Stimulated activated CD4-positive, alpha-beta T cell treated with anti-CD3 and anti-CD28 coated beads, Interleukin-1b, Interleukin-23, amount 100 ng/mL, for 48 hours (primary cell): ENCODE measurements at regions not wholly inside any gene's neighbourhood (a gene's known extent, or its start where the extent isn't known, plus 50 kb on each side); places are given as distances from the start of the nearest gene placed in this dataset.

Source experiments
- DNase-seq: peaks from one replicate; pipeline ENCODE4 v3.0.0-alpha.2; 2020

DNA sequence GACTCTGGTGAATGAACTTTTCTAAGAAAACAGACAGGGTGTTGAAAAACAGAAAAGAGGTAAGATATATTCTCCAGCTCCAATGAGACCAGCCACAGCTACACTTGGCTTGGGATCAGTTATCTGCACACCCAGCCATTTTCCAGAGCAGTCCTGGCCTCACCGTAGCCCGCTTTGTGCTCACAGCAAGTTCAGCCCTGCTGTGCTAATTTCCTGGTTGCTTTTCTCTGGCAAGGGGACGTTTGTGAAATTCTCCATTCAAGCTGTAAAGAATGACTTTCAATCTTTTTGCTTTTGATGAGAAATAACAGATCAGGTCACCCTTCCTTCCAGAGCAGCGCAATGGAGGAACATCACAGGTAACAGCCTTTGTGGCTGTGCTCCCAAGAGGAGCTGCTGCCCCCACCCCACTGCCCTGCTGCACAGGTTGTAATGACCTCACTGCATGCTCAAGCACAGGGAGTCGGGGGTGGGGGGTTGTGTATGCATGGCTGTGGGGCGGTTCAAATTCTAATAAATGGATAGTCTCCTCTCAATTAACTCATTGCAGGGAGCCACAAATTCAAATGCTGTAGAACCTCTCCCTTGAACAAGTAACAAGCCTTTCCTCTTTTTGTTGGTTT lies 516.6 kb upstream of the NBEA start:
- DNase-seq: no peak

GRCh38 chr13:34428911-34429310 lies 513.2 kb upstream of the NBEA start:
- no peak for DNase-seq

DNA sequence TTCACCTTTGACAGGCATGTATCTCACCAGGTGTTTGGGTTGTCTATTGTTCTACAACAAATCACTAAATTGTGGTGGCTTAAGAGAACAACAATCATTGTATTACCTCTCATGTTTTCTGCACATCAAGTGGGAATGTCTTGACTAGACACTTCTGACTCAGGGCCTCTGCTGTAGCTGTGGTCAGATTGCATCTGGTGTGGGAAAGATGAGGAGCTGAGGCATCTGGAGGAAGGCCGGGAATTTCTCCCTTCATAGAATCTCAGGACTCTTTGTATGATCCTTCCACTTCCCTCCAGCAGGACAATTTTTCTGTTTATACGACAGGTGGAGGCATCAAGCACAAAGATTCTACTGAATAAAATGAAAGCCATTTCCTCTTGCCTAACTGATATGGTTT lies 511.8 kb upstream of the NBEA start:
- DNase-seq: no peak

- DNase-seq: no peak
These were observed 510.1 kb upstream of the NBEA start for GRCh38 chr13:34431827-34432581.

- no peak for DNase-seq
These were observed 506.7 kb upstream of the NBEA start for GRCh38 chr13:34435338-34435737.

DNA sequence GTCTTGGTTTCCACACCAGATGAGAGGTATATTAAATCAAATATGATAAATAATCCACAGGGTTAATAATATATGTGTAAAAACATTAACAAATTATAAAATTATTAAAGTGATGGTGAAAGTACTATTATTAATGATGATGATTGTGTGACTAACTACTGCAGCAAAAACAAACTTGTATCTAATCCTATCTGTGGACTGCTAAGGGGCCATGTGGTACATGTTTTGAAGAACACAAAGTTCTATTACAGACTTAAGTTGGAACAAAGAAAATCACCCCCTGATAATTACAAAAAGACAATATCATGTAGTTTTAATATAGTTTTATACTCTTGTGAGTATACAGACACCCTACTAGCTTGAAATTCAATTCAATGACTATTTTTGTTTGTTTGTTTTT lies 504.2 kb upstream of the NBEA start:
- DNase-seq: no peak

GRCh38 chr13:34452831-34453230 lies 489.2 kb upstream of the NBEA start:
- no peak for DNase-seq

- no peak for DNase-seq
These were observed 483.0 kb upstream of the NBEA start for GRCh38 chr13:34458756-34459715.

- DNase-seq: no peak
These were observed 482.2 kb upstream of the NBEA start for GRCh38 chr13:34459856-34460255.

- DNase-seq: no peak
These were observed 479.2 kb upstream of the NBEA start for GRCh38 chr13:34462843-34463242.

GRCh38 chr13:34464011-34464410 lies 478.1 kb upstream of the NBEA start:
- DNase-seq: no peak

GRCh38 chr13:34465423-34465922 lies 476.6 kb upstream of the NBEA start:
- no peak for DNase-seq

DNA sequence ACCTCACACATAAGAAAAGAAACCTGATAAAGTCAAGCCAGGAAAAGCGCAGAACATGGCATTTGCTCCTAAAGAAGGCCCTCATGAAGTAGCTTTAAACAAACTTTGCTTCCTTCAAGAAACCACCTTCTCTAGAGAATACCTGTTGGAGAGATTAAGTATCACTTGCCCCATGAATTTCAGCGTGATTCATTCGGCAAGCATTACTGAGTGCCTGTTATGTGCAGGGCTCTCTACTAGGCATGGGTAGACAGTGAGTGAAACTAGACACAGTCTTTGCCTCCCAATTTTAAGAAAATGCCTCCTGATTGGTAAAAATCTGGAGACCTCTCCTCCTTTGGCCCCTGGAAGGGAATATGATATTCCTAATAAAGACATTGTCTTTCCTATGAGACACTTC lies 475.8 kb upstream of the NBEA start:
- no peak for DNase-seq

GRCh38 chr13:34467450-34468083 lies 474.5 kb upstream of the NBEA start:
- DNase-seq: no peak

DNA sequence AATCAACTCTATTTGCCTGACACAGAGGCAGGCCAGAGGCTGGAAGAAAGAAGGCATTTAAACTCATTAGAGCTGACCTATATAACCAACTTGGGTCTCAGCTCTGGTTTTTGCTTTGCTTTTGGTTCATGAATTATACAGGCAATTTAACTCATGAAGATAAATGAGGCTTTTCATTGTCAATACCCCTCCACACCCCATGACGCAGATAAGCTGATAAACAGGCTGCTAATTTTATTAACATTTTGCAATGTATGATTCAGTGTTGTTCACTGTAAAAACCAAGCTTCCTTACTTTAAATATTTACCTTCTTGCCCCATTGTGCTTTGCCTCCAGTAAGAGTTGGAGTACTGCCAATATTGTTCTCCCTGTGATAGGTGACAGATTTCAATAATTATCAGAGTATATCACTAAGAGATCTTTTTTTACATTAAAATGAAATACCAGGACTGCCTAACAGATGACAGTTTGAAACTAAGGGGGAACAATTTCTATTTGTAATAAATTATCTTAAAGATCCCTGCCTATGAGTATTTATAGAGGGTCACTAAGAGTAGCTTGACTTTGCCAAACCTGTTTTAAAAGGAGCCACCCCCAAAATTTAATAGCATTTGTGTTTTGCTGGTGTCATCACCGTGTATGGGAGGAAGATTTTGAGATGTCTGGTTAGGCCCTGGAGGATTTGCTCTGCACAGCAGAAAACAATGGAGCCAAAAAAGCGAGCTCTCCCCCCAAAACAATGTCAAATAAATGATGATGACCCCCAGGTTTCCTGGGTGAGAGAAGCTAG lies 472.7 kb upstream of the NBEA start:
- no peak for DNase-seq

- no peak for DNase-seq
These were observed 467.7 kb upstream of the NBEA start for GRCh38 chr13:34474187-34474868.

DNA sequence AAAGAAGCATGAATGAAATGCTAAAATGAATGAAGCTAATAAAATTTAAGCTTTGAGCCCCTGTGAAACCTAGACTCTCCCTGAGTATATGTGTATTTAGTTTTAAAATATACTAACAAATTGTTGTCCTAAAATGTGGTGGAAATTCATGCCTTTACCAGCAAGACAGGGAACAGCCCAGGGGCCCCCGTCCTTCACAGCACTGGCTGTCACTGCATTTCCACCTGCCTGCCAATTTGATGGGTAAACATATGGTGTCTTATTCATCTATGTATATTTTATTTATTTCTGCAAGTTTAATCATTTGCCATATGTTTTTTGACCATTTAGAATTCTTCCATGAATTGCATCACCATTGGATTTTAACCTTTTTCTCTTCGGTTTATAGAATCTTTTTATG lies 463.7 kb upstream of the NBEA start:
- DNase-seq: no peak

GRCh38 chr13:34502011-34502410 lies 440.1 kb upstream of the NBEA start:
- DNase-seq: no peak

GRCh38 chr13:34502621-34503020 lies 439.4 kb upstream of the NBEA start:
- DNase-seq: no peak

DNA sequence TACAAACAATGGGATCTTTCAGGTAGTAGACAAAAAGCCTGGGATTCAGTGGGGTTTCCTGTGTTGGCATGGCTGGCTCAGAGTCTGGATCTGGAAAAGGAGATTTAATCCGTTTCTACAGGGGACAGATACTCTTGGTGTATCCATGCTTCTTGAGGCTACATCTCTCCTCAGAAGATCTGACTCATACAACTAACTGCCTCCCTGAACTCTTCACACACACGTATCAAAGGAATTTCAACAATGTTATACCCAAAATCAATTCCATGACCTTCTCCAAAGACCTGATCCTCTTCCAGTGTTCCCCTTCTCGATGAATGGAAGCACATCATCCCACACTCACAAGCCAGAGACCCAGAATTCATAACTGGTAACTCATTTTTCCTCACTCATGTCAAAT lies 435.3 kb upstream of the NBEA start:
- no peak for DNase-seq

DNA sequence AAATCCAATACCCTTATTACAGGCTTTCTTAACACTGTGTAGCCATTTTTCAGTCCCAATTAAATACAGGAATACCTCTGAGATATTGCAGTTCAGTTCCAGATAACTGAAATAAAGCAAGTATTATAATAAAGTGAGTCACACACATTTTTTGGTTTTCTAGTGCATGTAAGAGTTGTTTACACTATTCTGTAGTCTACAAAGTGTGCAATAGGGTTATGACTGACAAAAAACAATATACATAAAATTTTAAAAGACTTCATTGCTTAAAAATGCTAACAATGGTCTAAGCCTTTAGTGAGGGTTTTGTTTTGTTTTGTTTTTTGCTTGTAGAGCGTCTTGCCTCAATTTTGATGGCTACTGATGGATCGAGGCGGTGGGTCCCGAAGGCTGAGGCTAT lies 434.4 kb upstream of the NBEA start:
- DNase-seq: no peak

DNA sequence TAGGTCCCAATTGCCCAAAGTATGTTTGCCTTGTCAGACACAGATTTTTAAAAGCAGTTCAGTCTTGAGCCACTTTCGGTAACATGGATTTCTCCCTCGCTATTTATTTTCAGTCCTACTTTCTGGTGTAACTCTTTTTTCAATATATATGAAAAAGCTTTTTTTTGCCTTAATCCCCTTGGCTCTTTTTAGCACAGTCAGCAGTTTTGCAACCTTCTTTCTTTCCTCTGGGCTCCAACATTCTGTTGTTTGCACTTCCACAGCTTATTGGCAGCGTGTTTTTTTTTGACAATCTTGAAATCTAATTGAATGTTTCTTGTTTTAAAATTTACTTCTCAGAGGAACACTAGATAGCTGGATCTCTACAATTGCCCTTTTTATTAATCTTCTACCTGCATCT lies 429.3 kb upstream of the NBEA start:
- DNase-seq: no peak
